Adrenal gland (tissue), 5 donors: ENCODE measurements at regions not wholly inside any gene's neighbourhood (a gene's known extent, or its start where the extent isn't known, plus 50 kb on each side); places are given as distances from the start of the nearest gene placed in this dataset.

Experiments used
- POLR2A ChIP-seq, 2 donors: fragments of 450-650 bp; IDR thresholded peaks; one replicate each; pipeline ENCODE4 v1.6.1; 2017; ENCODE audit warnings: antibody characterized with exemption in 2 of 2, mild to moderate bottlenecking in 2 of 2, moderate library complexity in 1 of 2
- TF ChIP-seq, protein P1 (sequence below), 6 experiments: fragments of 450-650 bp in 4 of 6; fragments of 200-600 bp in 2 of 6; sonication (generic) in 1 of 6; IDR thresholded peaks; 1 replicate in 5 of 6; 2 replicates in 1 of 6; pipeline versions ENCODE4 v1.5.1 to v1.8.0; 2016 to 2021; ENCODE audit warnings: antibody characterized with exemption in 6 of 6, mild to moderate bottlenecking in 2 of 6, moderate library complexity in 1 of 6
- donor health status: DM: no; HTN: no; CAD: no.

DNA sequence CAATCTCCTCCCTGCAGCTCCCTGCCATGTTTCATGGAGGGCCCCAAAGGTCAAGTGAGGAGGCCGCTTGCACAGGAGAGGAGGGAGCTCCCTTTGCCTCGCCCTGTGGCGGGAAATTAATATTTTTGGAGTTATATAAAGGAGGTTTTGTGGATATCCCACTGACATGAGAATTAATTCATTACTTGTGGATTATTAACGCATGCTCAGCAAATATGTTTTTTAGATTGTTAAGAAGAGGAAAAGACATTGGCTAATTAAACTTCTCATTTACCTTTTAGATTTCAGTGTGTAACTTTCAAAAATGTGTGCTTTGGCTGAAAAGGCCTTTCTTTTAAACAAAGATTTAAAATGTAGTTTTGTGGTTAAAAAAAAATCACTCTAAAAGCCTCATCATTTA, 474.0 kb downstream of the SOCS6 start:
- TF ChIP-seq, protein P1, sequence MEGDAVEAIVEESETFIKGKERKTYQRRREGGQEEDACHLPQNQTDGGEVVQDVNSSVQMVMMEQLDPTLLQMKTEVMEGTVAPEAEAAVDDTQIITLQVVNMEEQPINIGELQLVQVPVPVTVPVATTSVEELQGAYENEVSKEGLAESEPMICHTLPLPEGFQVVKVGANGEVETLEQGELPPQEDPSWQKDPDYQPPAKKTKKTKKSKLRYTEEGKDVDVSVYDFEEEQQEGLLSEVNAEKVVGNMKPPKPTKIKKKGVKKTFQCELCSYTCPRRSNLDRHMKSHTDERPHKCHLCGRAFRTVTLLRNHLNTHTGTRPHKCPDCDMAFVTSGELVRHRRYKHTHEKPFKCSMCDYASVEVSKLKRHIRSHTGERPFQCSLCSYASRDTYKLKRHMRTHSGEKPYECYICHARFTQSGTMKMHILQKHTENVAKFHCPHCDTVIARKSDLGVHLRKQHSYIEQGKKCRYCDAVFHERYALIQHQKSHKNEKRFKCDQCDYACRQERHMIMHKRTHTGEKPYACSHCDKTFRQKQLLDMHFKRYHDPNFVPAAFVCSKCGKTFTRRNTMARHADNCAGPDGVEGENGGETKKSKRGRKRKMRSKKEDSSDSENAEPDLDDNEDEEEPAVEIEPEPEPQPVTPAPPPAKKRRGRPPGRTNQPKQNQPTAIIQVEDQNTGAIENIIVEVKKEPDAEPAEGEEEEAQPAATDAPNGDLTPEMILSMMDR (IDR thresholded peaks at IDR 0.05), result no peak
- no peak for TF ChIP-seq POLR2A (IDR thresholded peaks at IDR 0.05)
